Mesenchymal stem cell (in vitro differentiated cells and primary cell): ENCODE measurements at regions not wholly inside any gene's neighbourhood (a gene's known extent, or its start where the extent isn't known, plus 50 kb on each side); places are given as distances from the start of the nearest gene placed in this dataset.

Experiments used
- DNase-seq: peaks from one replicate; pipeline ENCODE4 v3.0.0-alpha.2; 2013
- H2AFZ ChIP-seq: one replicate; pipeline ENCODE4 v1.6.1; 2013; ENCODE audit warnings: low read depth, mild to moderate bottlenecking, control low read depth, inconsistent platforms, low read length, moderate library complexity
- H2AK5ac ChIP-seq: 2 replicates; pipeline ENCODE4 v1.6.1; 2013; ENCODE audit warnings: low read length, moderate library complexity, mild to moderate bottlenecking, inconsistent platforms; ENCODE audit not compliant: severe bottlenecking
- H2BK120ac ChIP-seq: one replicate; pipeline ENCODE4 v1.6.1; 2013; ENCODE audit warnings: low read depth, mild to moderate bottlenecking, inconsistent platforms, low read length, moderate library complexity
- H2BK12ac ChIP-seq, 2 experiments: one replicate each; pipeline ENCODE4 v1.6.1; 2013; ENCODE audit warnings: inconsistent platforms in 2 of 2, low read length in 2 of 2, mild to moderate bottlenecking in 2 of 2, moderate library complexity in 2 of 2, control low read depth in 1 of 2
- H2BK15ac ChIP-seq: one replicate; pipeline ENCODE4 v1.6.1; 2013; ENCODE audit warnings: mild to moderate bottlenecking, low read depth, inconsistent platforms; ENCODE audit not compliant: poor library complexity, severe bottlenecking
- H2BK5ac ChIP-seq: 2 replicates; pipeline ENCODE4 v1.6.1; 2013; ENCODE audit warnings: low read depth, mild to moderate bottlenecking, low read length, control low read depth, inconsistent platforms; ENCODE audit not compliant: poor library complexity, severe bottlenecking
- H3K14ac ChIP-seq, 2 experiments: one replicate each; pipeline ENCODE4 v1.6.1; 2013; ENCODE audit warnings: inconsistent platforms in 2 of 2, low read length in 2 of 2, control low read depth in 1 of 2, mild to moderate bottlenecking in 1 of 2, moderate library complexity in 1 of 2
- H3K18ac ChIP-seq, 2 experiments: one replicate each; pipeline ENCODE4 v1.6.1; 2013; ENCODE audit warnings: inconsistent platforms in 2 of 2, low read length in 2 of 2, control low read depth in 1 of 2, low read depth in 1 of 2, mild to moderate bottlenecking in 1 of 2
- H3K23ac ChIP-seq, 2 experiments: one replicate each; pipeline ENCODE4 v1.6.1; 2013; ENCODE audit warnings: inconsistent platforms in 2 of 2, low read length in 2 of 2, mild to moderate bottlenecking in 2 of 2, moderate library complexity in 2 of 2, control low read depth in 1 of 2
- H3K27ac ChIP-seq: 2 replicates; pipeline ENCODE4 v1.5.1; 2013; ENCODE audit warnings: mild to moderate bottlenecking, moderate library complexity, low read length, control low read depth, inconsistent platforms; ENCODE audit not compliant: poor library complexity, severe bottlenecking
- H3K27me3 ChIP-seq, 2 experiments: 2 replicates each; pipeline versions ENCODE4 v1.6.1 to v1.7.0; 2013; ENCODE audit warnings: low read length in 2 of 2, mild to moderate bottlenecking in 2 of 2, moderate library complexity in 2 of 2, control low read depth in 1 of 2, inconsistent platforms in 1 of 2; ENCODE audit not compliant: control insufficient read depth in 1 of 2, insufficient read depth in 1 of 2
- H3K36me3 ChIP-seq, 2 experiments: 2 replicates each; pipeline versions ENCODE4 v1.6.1 to v1.7.0; 2013; ENCODE audit warnings: low read length in 2 of 2, control low read depth in 1 of 2, inconsistent platforms in 1 of 2, low read depth in 1 of 2, mild to moderate bottlenecking in 1 of 2; ENCODE audit not compliant: insufficient read depth in 2 of 2, control insufficient read depth in 1 of 2
- H3K4ac ChIP-seq, 2 experiments: one replicate each; pipeline ENCODE4 v1.6.1; 2013; ENCODE audit warnings: inconsistent platforms in 2 of 2, low read length in 2 of 2, mild to moderate bottlenecking in 2 of 2, moderate library complexity in 2 of 2, control low read depth in 1 of 2, low read depth in 1 of 2
- H3K4me1 ChIP-seq: 2 replicates; pipeline ENCODE4 v1.6.1; 2013; ENCODE audit warnings: low read depth, low read length, control low read depth; ENCODE audit not compliant: control insufficient read depth, insufficient read depth
- H3K4me2 ChIP-seq: 2 replicates; pipeline ENCODE4 v1.6.1; 2013; ENCODE audit warnings: low read length, mild to moderate bottlenecking, inconsistent platforms; ENCODE audit not compliant: poor library complexity, severe bottlenecking
- H3K4me3 ChIP-seq, 2 experiments: 2 replicates each; pipeline versions ENCODE4 v1.5.1 to v1.7.0; 2013; ENCODE audit warnings: low read length in 2 of 2, mild to moderate bottlenecking in 2 of 2, control low read depth in 1 of 2, low read depth in 1 of 2; ENCODE audit not compliant: insufficient read depth in 1 of 2
- H3K79me1 ChIP-seq: replicated peaks from 2 replicates; pipeline ENCODE4 v1.6.1; 2013; ENCODE audit warnings: mild to moderate bottlenecking, control low read depth, low read length, inconsistent platforms; ENCODE audit not compliant: poor library complexity, severe bottlenecking
- H3K9ac ChIP-seq: 2 replicates; pipeline ENCODE4 v1.7.0; 2013; ENCODE audit warnings: mild to moderate bottlenecking, low read length, moderate library complexity
- H3K9me3 ChIP-seq: 2 replicates; pipeline ENCODE4 v1.7.0; 2013; ENCODE audit warnings: mild to moderate bottlenecking, low read length; ENCODE audit not compliant: control insufficient read depth
- H4K8ac ChIP-seq: one replicate; pipeline ENCODE4 v1.6.1; 2013; ENCODE audit warnings: inconsistent platforms, mild to moderate bottlenecking, low read length, moderate library complexity
- H4K91ac ChIP-seq: one replicate; pipeline ENCODE4 v1.6.1; 2013; ENCODE audit warnings: mild to moderate bottlenecking, low read length, inconsistent platforms
- WGBS: methylation state at CpG from one replicate; pipeline ENCODE4 v1.1.7; 2013; ENCODE audit warnings: mixed read lengths; 5-methylcytosine and 5-hydroxymethylcytosine counted together

DNA sequence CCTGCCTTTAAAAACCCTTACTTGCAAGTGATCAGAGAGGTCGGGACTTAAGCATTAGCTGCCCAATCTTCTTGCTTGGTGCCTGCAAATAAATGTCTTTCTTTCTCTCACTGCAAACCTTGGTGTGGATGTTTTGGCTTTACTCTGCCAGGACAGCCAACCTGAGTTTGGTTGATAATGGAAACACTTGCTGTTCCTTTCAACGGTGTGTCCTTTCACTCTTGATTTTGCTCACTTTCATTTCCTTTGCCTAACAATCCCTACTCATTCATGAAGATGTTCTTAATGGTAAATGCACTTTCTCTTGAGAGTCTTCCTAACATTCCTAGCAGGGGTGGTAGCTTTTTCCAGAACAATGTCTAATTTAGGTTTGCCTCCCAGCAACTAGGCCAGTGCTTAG is 366.2 kb downstream of the HRH4 start:
- H3K18ac ChIP-seq = no peak overlapping the region
- H4K8ac ChIP-seq = no peak overlapping the region
- no peak overlapping the region for H3K23ac ChIP-seq
- H3K27me3 ChIP-seq = peaks cover 0 to 22% of the 10 kb centered on the region in 2 experiments
- H2BK15ac ChIP-seq = no peak overlapping the region
- no peak overlapping the region for H3K4me2 ChIP-seq
- no peak overlapping the region for H3K27ac ChIP-seq
- no peak overlapping the region for H3K9ac ChIP-seq
- H2BK12ac ChIP-seq = no peak overlapping the region
- no peak overlapping the region for H3K4ac ChIP-seq
- no peak overlapping the region for H2BK5ac ChIP-seq
- no peak overlapping the region for H2AFZ ChIP-seq
- H4K91ac ChIP-seq = no peak overlapping the region
- 69% methylated on average over 1 of the region's 2 CpGs for WGBS
- no peaks in the 10 kb centered on the region for H3K36me3 ChIP-seq
- H2AK5ac ChIP-seq = no peak overlapping the region
- H3K4me1 ChIP-seq = peaks cover 2% of the 10 kb centered on the region
- H3K9me3 ChIP-seq = no peaks in the 10 kb centered on the region
- H3K4me3 ChIP-seq = no peak overlapping the region
- no peaks in the 10 kb centered on the region for H3K79me1 ChIP-seq
- DNase-seq = no peak
- H3K14ac ChIP-seq = no peak overlapping the region
- no peak overlapping the region for H2BK120ac ChIP-seq

DNA sequence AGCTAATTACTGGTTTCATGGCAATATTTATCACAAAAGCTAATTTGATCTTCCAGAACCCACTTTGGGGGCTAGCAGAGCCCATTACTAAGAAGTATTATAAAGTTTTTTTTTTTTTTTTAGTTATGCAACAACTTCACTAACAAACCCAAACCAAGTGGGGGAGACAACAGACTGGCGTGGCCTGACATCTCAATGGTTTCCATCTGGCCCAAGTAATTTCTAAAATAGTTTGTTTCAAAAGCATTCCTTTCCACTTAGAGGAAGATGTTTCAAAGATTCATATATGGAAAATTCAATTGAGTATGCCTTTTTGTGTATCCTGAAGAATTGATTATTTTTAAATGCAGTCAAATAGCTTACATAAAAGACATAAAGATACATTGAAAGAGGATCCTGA is 367.1 kb downstream of the HRH4 start:
- peaks cover 0 to 20% of the 10 kb centered on the region in 2 experiments for H3K27me3 ChIP-seq

GRCh38 chr18:24831081-24831480 is 370.6 kb downstream of the HRH4 start:
- Histone ChIP-seq H3K79me1 (no peaks in the 10 kb centered on the region), H3K36me3 (no peaks in the 10 kb centered on the region), H3K4me3 (no peak overlapping the region), H2BK5ac (no peak overlapping the region), H3K23ac (no peak overlapping the region), H3K4me2 (no peak overlapping the region), H3K9me3 (no peaks in the 10 kb centered on the region), H3K18ac (no peak overlapping the region), H2AK5ac (no peak overlapping the region), H3K4ac (no peak overlapping the region), H2BK120ac (no peak overlapping the region), H3K27me3 (peaks cover 7 to 27% of the 10 kb centered on the region in 2 experiments), H4K91ac (no peak overlapping the region), H3K4me1 (peaks cover 4% of the 10 kb centered on the region), H2AFZ (no peak overlapping the region), H4K8ac (no peak overlapping the region), H2BK15ac (no peak overlapping the region), H3K27ac (no peak overlapping the region), H3K9ac (no peak overlapping the region), H3K14ac (no peak overlapping the region), H2BK12ac (no peak overlapping the region)
- WGBS = 84% methylated on average over 6 of the region's 6 CpGs
- no peak for DNase-seq

More for the DNA sequence above, 367.1 kb downstream of the HRH4 start:
- Histone ChIP-seq H3K9ac (no peak overlapping the region), H2BK12ac (no peak overlapping the region), H2BK5ac (no peak overlapping the region), H3K27ac (no peak overlapping the region), H2BK120ac (no peak overlapping the region), H3K4ac (no peak overlapping the region), H3K4me1 (peaks cover 4% of the 10 kb centered on the region), H3K36me3 (no peaks in the 10 kb centered on the region), H4K8ac (no peak overlapping the region), H3K9me3 (no peaks in the 10 kb centered on the region), H3K4me2 (no peak overlapping the region), H4K91ac (no peak overlapping the region), H2BK15ac (no peak overlapping the region), H3K79me1 (no peaks in the 10 kb centered on the region), H2AFZ (no peak overlapping the region), H3K23ac (no peak overlapping the region), H3K18ac (no peak overlapping the region), H3K4me3 (no peak overlapping the region), H3K14ac (no peak overlapping the region), H2AK5ac (no peak overlapping the region)
- WGBS = 67% methylated on average over 1 of the region's 1 CpG
- no peak for DNase-seq

- Histone ChIP-seq H2BK5ac (no peak overlapping the region), H3K4me2 (no peak overlapping the region)
- 13% methylated on average over 7 of the region's 11 CpGs for WGBS
Observed at GRCh38 chr18:24831871-24832665, 371.6 kb downstream of the HRH4 start.

More at GRCh38 chr18:24831871-24832665, 371.6 kb downstream of the HRH4 start:
- Histone ChIP-seq H2BK12ac (no peak overlapping the region), H3K4me3 (no peak overlapping the region), H3K18ac (no peak overlapping the region), H3K27me3 (peaks cover 7 to 27% of the 10 kb centered on the region in 2 experiments), H3K4me1 (peaks cover 4% of the 10 kb centered on the region), H2BK120ac (no peak overlapping the region), H3K79me1 (no peaks in the 10 kb centered on the region), H3K14ac (no peak overlapping the region), H4K91ac (no peak overlapping the region), H4K8ac (no peak overlapping the region), H2BK15ac (no peak overlapping the region), H3K9me3 (no peaks in the 10 kb centered on the region), H2AK5ac (no peak overlapping the region), H3K9ac (no peak overlapping the region), H3K36me3 (no peaks in the 10 kb centered on the region), H3K23ac (no peak overlapping the region), H3K4ac (no peak overlapping the region), H2AFZ (no peak overlapping the region), H3K27ac (no peak overlapping the region)
- DNase-seq = no peak
